Aorta (tissue), 5 donors: ENCODE measurements at regions not wholly inside any gene's neighbourhood (a gene's known extent, or its start where the extent isn't known, plus 50 kb on each side); places are given as distances from the start of the nearest gene placed in this dataset.

Experiments used
- ATAC-seq: fragments of 200-7000 bp; cut with Tn5 transposase; one replicate; pipeline ENCODE4 v1.9.1; 2022; ENCODE audit warnings: moderate library complexity; ENCODE audit not compliant: low FRiP score
- DNase-seq, 2 donors: peaks; one replicate each; pipeline ENCODE4 v3.0.0-alpha.2; 2020
- H3K27ac ChIP-seq, 2 donors: one replicate each; pipeline ENCODE4 v1.5.1; 2013; ENCODE audit warnings: low read length in 2 of 2, mild to moderate bottlenecking in 2 of 2, moderate library complexity in 2 of 2, control low read depth in 1 of 2, inconsistent platforms in 1 of 2, low read depth in 1 of 2
- H3K27me3 ChIP-seq, 2 donors: one replicate each; pipeline ENCODE4 v1.6.1; 2013; ENCODE audit warnings: control low read depth in 1 of 2, low read length in 1 of 2, mild to moderate bottlenecking in 1 of 2, moderate library complexity in 1 of 2; ENCODE audit not compliant: insufficient read depth in 2 of 2, control insufficient read depth in 1 of 2
- H3K36me3 ChIP-seq, 2 donors: one replicate each; pipeline ENCODE4 v1.6.1; 2013; ENCODE audit warnings: control low read depth in 1 of 2, low read length in 1 of 2, mild to moderate bottlenecking in 1 of 2; ENCODE audit not compliant: insufficient read depth in 2 of 2, control insufficient read depth in 1 of 2
- H3K4me1 ChIP-seq, 2 donors: one replicate each; pipeline ENCODE4 v1.6.1; 2013; ENCODE audit warnings: low read length in 2 of 2, control low read depth in 1 of 2, mild to moderate bottlenecking in 1 of 2, moderate library complexity in 1 of 2; ENCODE audit not compliant: insufficient read depth in 2 of 2, control insufficient read depth in 1 of 2
- H3K4me3 ChIP-seq, 2 donors: one replicate each; pipeline ENCODE4 v1.5.1; 2013; ENCODE audit warnings: low read length in 2 of 2, control low read depth in 1 of 2, mild to moderate bottlenecking in 1 of 2
- H3K9me3 ChIP-seq: one replicate; pipeline ENCODE4 v1.6.1; 2013; ENCODE audit warnings: mild to moderate bottlenecking, low read length; ENCODE audit not compliant: control insufficient read depth
- WGBS, 2 donors: extraction: QIAGEN DNeasy Blood & Tissue Kit; methylation state at CpG; one replicate each; pipeline ENCODE4 v1.1.7; 2013; 5-methylcytosine and 5-hydroxymethylcytosine counted together
- intact Hi-C, 2 donors: fragments of 100-400 bp; cut with DNase I; formaldehyde crosslinking; loops; one replicate each; pipeline versions ENCODE4 v1.14.2 to v1.15.0; 2022
- donor health status: healthy with polysubstance abuse.
- donor health status: Bipolar disorder and iron deficiency.
- donor health status: DM: no; HTN: no; CAD: no.
- donor health status: DM: no; HTN: no; CAD: no.
- donor health status: DM: yes; HTN: yes; CAD: no.

DNA sequence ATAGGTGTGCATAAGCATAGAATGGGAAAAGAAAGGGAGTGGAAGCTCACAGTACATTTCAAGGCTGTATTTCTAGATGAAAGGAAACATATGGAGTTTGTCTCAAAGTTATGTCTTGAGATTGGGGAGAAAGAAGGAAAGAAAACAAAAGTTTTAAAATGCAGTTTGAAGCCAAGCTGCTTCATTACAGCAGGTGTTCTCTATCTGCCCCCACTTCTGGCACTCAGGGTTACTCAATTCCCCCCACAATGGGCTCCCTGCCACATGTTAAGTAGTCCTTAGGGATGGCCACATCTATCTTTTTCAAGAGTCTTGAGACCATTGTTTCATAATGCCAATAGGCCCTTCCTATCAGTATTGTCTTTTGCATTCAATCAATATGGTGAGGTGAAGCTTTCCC lies 367.4 kb upstream of the ANXA10 start:
- DNase-seq, result no peak
- no peak for ATAC-seq
- Histone ChIP-seq H3K4me1 (no peaks in the 10 kb centered on the region), H3K9me3 (no peaks in the 10 kb centered on the region), H3K36me3 (no peaks in the 10 kb centered on the region), H3K4me3 (no peak overlapping the region), H3K27ac (no peak overlapping the region), H3K27me3 (no peaks in the 10 kb centered on the region)
- intact Hi-C loops, result no loop called here

DNA sequence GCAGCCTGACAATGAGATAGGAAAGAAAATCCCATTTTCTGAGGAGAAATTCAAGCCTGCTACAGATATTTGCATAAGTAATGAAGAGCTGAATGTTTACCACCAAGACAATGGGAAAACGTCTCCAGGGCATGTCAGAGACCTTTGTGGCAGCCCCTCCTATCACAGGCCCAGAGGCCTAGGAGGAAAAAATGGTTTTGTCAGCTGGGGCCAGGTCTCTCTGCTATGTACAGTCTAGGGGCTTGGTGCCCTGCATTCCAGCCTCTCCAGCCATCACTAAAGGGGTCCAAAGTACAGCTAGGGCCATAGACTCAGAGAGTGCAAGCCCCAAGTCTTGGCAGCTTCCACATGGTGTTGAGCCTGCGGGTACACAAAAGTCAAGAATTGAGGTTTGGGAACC lies 361.6 kb upstream of the ANXA10 start:
- Histone ChIP-seq H3K27ac (no peak overlapping the region), H3K36me3 (no peaks in the 10 kb centered on the region), H3K27me3 (no peaks in the 10 kb centered on the region), H3K4me3 (no peak overlapping the region), H3K9me3 (peaks cover 3% of the 10 kb centered on the region), H3K4me1 (no peaks in the 10 kb centered on the region)
- intact Hi-C loops, result no loop called here
- no peak for DNase-seq
- WGBS, 2 donors, result 60 to 66% methylated on average over 2 of the region's 2 CpGs
- no peak for ATAC-seq

DNA sequence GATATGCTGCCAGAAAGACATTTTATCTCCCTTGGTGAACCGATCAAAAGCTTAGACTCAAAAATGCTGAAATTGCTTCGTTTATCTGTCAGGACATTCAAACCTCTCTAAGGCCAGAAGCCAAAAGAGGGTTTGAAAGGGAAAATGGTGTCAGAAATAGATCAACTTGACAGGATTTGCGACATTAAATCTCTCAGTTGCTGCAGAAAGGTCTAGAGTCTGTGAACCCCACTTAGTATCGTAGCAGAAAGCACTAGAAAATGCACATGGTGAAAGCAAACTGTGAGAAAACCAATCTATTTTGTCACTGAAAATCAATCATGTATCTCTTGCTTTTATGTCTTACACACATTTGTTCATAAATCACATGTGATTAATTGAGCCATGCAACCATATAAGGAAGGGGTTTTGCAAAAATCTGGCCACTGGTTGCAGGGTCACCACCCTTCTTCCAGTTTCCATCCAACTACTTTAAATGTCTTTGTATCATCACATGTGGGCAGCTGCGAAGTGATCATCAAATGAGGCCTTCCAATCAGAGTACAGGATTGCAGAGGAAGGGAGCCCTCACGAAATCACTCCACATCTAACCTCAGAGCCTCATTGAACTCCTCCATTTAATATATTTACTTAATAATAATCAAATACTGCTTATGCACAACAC lies 347.2 kb upstream of the ANXA10 start:
- Histone ChIP-seq H3K27me3 (no peaks in the 10 kb centered on the region), H3K4me1 (no peaks in the 10 kb centered on the region), H3K36me3 (no peaks in the 10 kb centered on the region), H3K9me3 (no peaks in the 10 kb centered on the region), H3K27ac (no peak overlapping the region), H3K4me3 (no peak overlapping the region)
- intact Hi-C loops, result no loop called here
- WGBS, 2 donors, result 24 to 46% methylated on average over 6 of the region's 6 CpGs
- DNase-seq, result no peak
- no peak for ATAC-seq

DNA sequence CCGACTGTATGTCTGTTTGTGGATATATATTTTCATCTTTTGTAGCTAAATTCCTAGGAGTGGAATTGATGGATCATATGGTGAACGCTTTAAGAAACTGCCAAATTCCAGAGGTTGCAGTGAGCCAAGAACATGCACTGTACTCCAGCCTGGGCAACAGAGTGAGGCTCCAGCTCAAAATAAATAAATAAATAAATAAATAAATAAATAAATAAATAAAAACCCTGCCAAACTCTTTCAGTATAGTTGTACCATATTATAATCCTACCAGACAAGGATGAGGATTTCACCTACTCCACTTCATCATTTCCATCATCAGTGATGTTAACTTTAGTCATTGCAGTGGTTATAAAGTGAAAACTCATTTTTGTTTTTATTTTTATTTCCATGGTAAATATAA lies 325.1 kb upstream of the ANXA10 start:
- intact Hi-C loops, result no loop called here
- no peak for ATAC-seq
- H3K9me3 ChIP-seq, result no peaks in the 10 kb centered on the region
- WGBS, 2 donors, result 56 to 57% methylated on average over 2 of the region's 2 CpGs
- DNase-seq, result no peak
- no peak overlapping the region for H3K27ac ChIP-seq
- no peak overlapping the region for H3K4me3 ChIP-seq
- H3K36me3 ChIP-seq, result no peaks in the 10 kb centered on the region
- H3K27me3 ChIP-seq, result no peaks in the 10 kb centered on the region
- no peaks in the 10 kb centered on the region for H3K4me1 ChIP-seq

- no peak for ATAC-seq
- H3K27ac ChIP-seq, result no peak overlapping the region
- H3K4me1 ChIP-seq, result no peaks in the 10 kb centered on the region
- no peaks in the 10 kb centered on the region for H3K27me3 ChIP-seq
- H3K4me3 ChIP-seq, result no peak overlapping the region
- no peak for DNase-seq
- H3K36me3 ChIP-seq, result no peaks in the 10 kb centered on the region
- intact Hi-C loops, result no loop called here
- H3K9me3 ChIP-seq, result no peaks in the 10 kb centered on the region
Measured at GRCh38 chr4:167774646-167775045, 317.7 kb upstream of the ANXA10 start.

- Histone ChIP-seq H3K27ac (no peak overlapping the region), H3K36me3 (no peaks in the 10 kb centered on the region), H3K9me3 (no peaks in the 10 kb centered on the region), H3K27me3 (no peaks in the 10 kb centered on the region), H3K4me3 (no peak overlapping the region), H3K4me1 (no peaks in the 10 kb centered on the region)
- 74 to 78% methylated on average over 3 of the region's 3 CpGs for WGBS, 2 donors
- DNase-seq (no peak), ATAC-seq (no peak)
- intact Hi-C loops, result no loop called here
Measured at GRCh38 chr4:167775375-167775774, 317.0 kb upstream of the ANXA10 start.

DNA sequence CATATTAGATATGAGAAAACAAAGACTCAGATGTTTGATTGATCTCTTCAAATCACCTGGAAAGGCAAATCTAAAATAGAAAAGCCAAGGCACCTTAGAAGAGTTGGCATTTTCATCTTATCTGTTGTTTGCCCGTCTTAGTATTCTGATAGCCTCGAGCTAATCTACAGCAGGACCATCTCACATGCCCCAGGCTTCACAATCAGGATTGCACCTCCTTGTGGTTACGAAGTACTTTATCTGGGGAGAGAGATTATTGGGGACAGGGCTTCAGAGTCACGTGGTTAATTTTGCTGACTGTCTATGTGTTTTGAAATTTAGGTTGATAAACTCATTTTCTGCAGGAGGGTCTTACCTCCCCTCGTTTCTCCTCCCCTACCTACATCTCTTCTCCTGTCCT lies 313.1 kb upstream of the ANXA10 start:
- H3K36me3 ChIP-seq, result no peaks in the 10 kb centered on the region
- H3K4me3 ChIP-seq, result no peak overlapping the region
- no peak overlapping the region for H3K27ac ChIP-seq
- ATAC-seq (no peak), DNase-seq (no peak)
- H3K27me3 ChIP-seq, result no peaks in the 10 kb centered on the region
- H3K9me3 ChIP-seq, result no peaks in the 10 kb centered on the region
- WGBS, 2 donors, result 70 to 78% methylated on average over 5 of the region's 5 CpGs
- intact Hi-C loops, result no loop called here
- H3K4me1 ChIP-seq, result no peaks in the 10 kb centered on the region

GRCh38 chr4:167779864-167780263 lies 312.5 kb upstream of the ANXA10 start:
- Histone ChIP-seq H3K4me1 (no peaks in the 10 kb centered on the region), H3K36me3 (no peaks in the 10 kb centered on the region), H3K27me3 (no peaks in the 10 kb centered on the region), H3K27ac (no peak overlapping the region), H3K9me3 (no peaks in the 10 kb centered on the region), H3K4me3 (no peak overlapping the region)
- no peak for ATAC-seq
- intact Hi-C loops, result no loop called here
- no peak for DNase-seq
- 78 to 81% methylated on average over 5 of the region's 5 CpGs for WGBS, 2 donors

- Histone ChIP-seq H3K4me1 (no peaks in the 10 kb centered on the region), H3K4me3 (no peak overlapping the region), H3K36me3 (no peaks in the 10 kb centered on the region), H3K9me3 (no peaks in the 10 kb centered on the region), H3K27ac (no peak overlapping the region), H3K27me3 (no peaks in the 10 kb centered on the region)
- no peak for ATAC-seq
- DNase-seq, result no peak
- intact Hi-C loops, result no loop called here
- 35 to 51% methylated on average over 2 of the region's 2 CpGs for WGBS, 2 donors
Measured at GRCh38 chr4:167784826-167785225, 307.5 kb upstream of the ANXA10 start.
